HEK293 (cell line): ENCODE measurements at regions not wholly inside any gene's neighbourhood (a gene's known extent, or its start where the extent isn't known, plus 50 kb on each side); places are given as distances from the start of the nearest gene placed in this dataset.

Experiments used
- HOXD13 ChIP-seq: sonication (generic); formaldehyde crosslinking; IDR thresholded peaks from 2 replicates; pipeline ENCODE4 v1.8.0; 2022; ENCODE audit warnings: missing genetic modification reagents, borderline replicate concordance
- ZFP41 ChIP-seq: fragments of 450-650 bp; formaldehyde crosslinking; IDR thresholded peaks from 2 replicates; pipeline ENCODE4 v1.5.1; 2016; ENCODE audit warnings: missing biosample characterization, missing genetic modification characterization, borderline replicate concordance
- ZNF140 ChIP-seq: fragments of 450-650 bp; formaldehyde crosslinking; IDR thresholded peaks from 2 replicates; pipeline ENCODE4 v1.5.1; 2016; ENCODE audit warnings: missing biosample characterization, missing genetic modification characterization
- ZNF701 ChIP-seq: fragments of 450-650 bp; formaldehyde crosslinking; IDR thresholded peaks from 2 replicates; pipeline ENCODE4 v1.5.1; 2016; ENCODE audit warnings: missing biosample characterization, missing genetic modification characterization
- TF ChIP-seq, protein P1 (sequence below): fragments of 450-650 bp; formaldehyde crosslinking; IDR thresholded peaks from 2 replicates; pipeline ENCODE4 v1.5.1; 2016; ENCODE audit warnings: missing biosample characterization, missing genetic modification characterization
- TF ChIP-seq, protein P2 (sequence below): sonication (generic); formaldehyde crosslinking; IDR thresholded peaks from 2 replicates; pipeline ENCODE4 v1.8.1; 2022; ENCODE audit warnings: mild to moderate bottlenecking, moderate library complexity, missing genetic modification reagents

DNA sequence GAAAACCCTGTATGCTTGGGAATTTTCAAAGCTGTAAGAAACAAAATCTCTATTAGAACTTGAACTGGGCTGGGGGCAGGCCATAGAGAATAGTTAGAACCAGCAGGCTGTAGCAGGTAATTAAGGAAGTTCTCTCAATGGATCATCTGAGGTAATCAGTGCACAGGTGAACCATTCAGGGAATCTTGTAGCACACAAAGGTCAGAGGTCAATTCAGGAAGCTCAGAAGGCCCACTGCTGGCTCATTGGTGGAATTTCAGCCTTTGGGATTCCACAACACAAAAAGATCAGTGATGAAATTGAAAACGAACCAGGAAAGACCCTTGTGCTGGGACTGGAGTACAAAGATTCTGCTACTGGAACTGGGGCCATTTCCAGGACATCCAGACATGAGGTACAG, 82.0 kb downstream of the TMEM168 start:
- TF ChIP-seq, protein P1, sequence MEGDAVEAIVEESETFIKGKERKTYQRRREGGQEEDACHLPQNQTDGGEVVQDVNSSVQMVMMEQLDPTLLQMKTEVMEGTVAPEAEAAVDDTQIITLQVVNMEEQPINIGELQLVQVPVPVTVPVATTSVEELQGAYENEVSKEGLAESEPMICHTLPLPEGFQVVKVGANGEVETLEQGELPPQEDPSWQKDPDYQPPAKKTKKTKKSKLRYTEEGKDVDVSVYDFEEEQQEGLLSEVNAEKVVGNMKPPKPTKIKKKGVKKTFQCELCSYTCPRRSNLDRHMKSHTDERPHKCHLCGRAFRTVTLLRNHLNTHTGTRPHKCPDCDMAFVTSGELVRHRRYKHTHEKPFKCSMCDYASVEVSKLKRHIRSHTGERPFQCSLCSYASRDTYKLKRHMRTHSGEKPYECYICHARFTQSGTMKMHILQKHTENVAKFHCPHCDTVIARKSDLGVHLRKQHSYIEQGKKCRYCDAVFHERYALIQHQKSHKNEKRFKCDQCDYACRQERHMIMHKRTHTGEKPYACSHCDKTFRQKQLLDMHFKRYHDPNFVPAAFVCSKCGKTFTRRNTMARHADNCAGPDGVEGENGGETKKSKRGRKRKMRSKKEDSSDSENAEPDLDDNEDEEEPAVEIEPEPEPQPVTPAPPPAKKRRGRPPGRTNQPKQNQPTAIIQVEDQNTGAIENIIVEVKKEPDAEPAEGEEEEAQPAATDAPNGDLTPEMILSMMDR (tag by site-specific recombination) = no peak
- no peak for TF ChIP-seq ZNF140 (tag by site-specific recombination)
- no peak for TF ChIP-seq ZFP41 (tag by site-specific recombination)
- TF ChIP-seq ZNF701 = no peak
- TF ChIP-seq, protein P2, sequence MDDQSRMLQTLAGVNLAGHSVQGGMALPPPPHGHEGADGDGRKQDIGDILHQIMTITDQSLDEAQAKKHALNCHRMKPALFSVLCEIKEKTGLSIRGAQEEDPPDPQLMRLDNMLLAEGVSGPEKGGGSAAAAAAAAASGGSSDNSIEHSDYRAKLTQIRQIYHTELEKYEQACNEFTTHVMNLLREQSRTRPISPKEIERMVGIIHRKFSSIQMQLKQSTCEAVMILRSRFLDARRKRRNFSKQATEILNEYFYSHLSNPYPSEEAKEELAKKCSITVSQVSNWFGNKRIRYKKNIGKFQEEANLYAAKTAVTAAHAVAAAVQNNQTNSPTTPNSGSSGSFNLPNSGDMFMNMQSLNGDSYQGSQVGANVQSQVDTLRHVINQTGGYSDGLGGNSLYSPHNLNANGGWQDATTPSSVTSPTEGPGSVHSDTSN = no peak
- no peak for TF ChIP-seq HOXD13 (CRISPR knock-in tag)
